GM12874 (cell line): ENCODE measurements at regions not wholly inside any gene's neighbourhood (a gene's known extent, or its start where the extent isn't known, plus 50 kb on each side); places are given as distances from the start of the nearest gene placed in this dataset.

ENCODE experiments used
- CTCF ChIP-seq: IDR thresholded peaks from 2 replicates; pipeline ENCODE4 v1.5.1; 2011; ENCODE audit warnings: low read depth, mild to moderate bottlenecking, control low read depth, low read length, moderate library complexity; ENCODE audit not compliant: insufficient read depth

- TF ChIP-seq CTCF: no peak
Observed at GRCh38 chr17:71055128-71055527, 885.8 kb downstream of the KCNJ2 start.

- TF ChIP-seq CTCF: no peak
Observed at GRCh38 chr17:71057448-71057847, 888.1 kb downstream of the KCNJ2 start.

GRCh38 chr17:71057938-71058337 lies 888.6 kb downstream of the KCNJ2 start:
- no peak for TF ChIP-seq CTCF

- no peak for TF ChIP-seq CTCF
Observed at GRCh38 chr17:71063127-71063526, 893.8 kb downstream of the KCNJ2 start.

GRCh38 chr17:71063559-71063958 lies 894.2 kb downstream of the KCNJ2 start:
- TF ChIP-seq CTCF: no peak

GRCh38 chr17:71067669-71068407 lies 898.5 kb downstream of the KCNJ2 start:
- TF ChIP-seq CTCF: no peak

GRCh38 chr17:71068408-71068750 lies 899.0 kb downstream of the KCNJ2 start:
- TF ChIP-seq CTCF: no peak
